ENCODE measurements at regions not wholly inside any gene's neighbourhood (a gene's known extent, or its start where the extent isn't known, plus 50 kb on each side); places are given as distances from the start of the nearest gene placed in this dataset.
"Not testable (repeated sequence)": the region's sequence is repeated elsewhere in the genome, so short reads cannot be mapped to it uniquely, and the experiment has no call there.

- no peak for DNase-seq
Measured at GRCh38 chr21:23809573-23809972, 1797.7 kb downstream of the MRPL39 start.

- DNase-seq = not testable (repeated sequence)
Measured at GRCh38 chr21:23806966-23807548, 1800.2 kb downstream of the MRPL39 start.

DNA sequence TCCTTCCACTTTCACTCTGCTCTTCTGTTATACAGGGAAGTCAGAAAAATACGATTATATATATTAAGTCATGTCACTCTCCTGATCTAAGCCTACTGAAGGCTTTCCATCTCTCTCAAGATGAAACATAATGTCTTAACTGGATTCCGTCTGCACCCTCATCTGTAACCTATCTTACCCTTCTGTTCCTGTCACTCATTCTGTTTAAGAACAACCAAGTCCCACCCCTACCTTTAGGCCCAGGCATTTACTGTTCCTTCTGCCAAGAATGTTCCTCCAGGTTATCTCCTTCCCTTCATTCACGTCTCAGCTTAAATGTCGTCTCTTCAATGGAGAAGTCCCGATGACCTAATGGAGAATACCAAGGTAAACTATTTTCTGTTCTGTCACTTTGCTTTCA lies 1802.4 kb downstream of the MRPL39 start:
- no peak for DNase-seq

DNA sequence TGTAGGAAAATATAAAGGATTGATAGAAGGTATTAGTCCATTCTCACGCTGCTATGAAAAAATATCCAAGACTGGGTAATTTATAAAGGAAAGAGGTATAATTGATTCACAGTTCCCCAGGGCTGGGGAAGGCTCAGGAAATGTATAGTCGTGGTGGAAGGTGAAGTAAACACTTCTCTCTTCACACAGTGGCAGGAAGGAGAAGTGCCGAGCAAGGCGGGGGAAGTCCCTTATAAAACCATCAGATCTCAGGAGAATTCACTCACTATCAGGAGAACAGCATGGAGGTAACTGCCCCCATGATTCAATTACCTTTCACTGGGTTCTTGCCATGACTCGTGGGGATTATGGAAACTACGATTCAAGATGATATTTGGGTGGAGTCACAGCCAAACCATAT lies 1806.0 kb downstream of the MRPL39 start:
- DNase-seq = no peak

- DNase-seq = no peak
Measured at GRCh38 chr21:23799376-23799775, 1807.9 kb downstream of the MRPL39 start.

- no peak for DNase-seq
Measured at GRCh38 chr21:23792300-23792699, 1815.0 kb downstream of the MRPL39 start.

- no peak for DNase-seq
Measured at GRCh38 chr21:23789864-23790263, 1817.4 kb downstream of the MRPL39 start.

- no peak for DNase-seq
Measured at GRCh38 chr21:23780326-23780725, 1827.0 kb downstream of the MRPL39 start.

- no peak for DNase-seq
Measured at GRCh38 chr21:23743821-23744220, 1863.5 kb downstream of the MRPL39 start.

- no peak for DNase-seq
Measured at GRCh38 chr21:23740463-23740862, 1866.8 kb downstream of the MRPL39 start.

- no peak for DNase-seq
Measured at GRCh38 chr21:23732776-23733175, 1874.5 kb downstream of the MRPL39 start.

- DNase-seq = no peak
Measured at GRCh38 chr21:23729331-23729730, 1878.0 kb downstream of the MRPL39 start.

DNA sequence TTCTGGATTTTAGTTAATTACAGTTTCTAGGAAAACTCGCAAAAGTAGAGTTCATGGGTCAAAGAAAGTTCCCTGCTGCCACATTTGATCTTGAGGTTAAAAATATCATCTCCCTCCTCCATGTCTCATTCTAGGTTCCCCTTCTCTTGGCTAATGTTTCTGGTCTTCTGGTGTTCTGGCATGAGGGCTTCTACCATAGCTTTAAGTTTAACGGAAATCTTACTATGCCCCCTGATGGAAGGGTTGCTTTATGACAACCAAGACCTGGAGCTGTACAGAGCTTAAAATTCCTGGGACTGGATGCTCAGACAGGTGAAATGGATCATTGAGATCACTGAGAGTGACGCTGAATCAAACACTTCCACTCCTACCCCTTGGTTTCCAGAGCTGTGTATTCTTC lies 1881.7 kb downstream of the MRPL39 start:
- DNase-seq = peak; percentile 13

- no peak for DNase-seq
Measured at GRCh38 chr21:23718446-23719285, 1888.6 kb downstream of the MRPL39 start.

DNA sequence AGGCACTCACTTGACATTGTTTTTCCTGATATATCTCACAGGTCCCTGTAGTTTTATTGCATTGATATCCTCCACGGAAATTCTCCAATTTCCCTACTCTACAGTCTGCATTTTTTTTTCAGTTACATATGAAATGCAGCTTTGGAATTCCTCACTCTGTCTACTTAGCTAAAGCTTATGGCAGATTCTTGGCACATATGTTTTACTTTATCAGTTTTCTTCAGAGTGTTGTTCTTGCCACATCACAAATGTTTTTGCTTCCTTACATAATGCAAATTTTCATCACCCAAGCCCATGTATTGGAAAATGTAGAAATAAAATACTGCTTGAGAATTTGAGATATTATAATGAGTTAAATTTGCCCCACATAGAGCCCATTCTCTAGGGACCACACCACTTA lies 1895.1 kb downstream of the MRPL39 start:
- DNase-seq = no peak

- DNase-seq = no peak
Measured at GRCh38 chr21:23706431-23706830, 1900.8 kb downstream of the MRPL39 start.

DNA sequence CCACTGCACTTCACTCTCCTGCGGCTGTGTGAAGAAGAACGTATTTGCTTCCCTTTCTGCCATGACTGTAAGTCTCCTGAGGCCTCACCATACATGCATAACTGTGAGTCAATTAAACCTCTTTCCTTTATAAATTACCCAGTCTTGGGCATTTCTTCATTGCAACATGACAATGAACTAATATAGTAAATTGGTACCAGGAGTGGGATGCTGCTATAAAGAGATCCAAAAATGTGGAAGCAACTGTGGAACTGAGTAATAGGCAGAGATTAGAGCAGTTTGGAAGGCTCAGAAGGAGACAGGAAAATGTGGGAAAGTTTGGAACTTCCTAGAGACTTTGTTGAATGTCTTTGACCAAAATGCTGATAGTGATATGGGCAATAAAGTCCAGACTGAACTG lies 1907.9 kb downstream of the MRPL39 start:
- no peak for DNase-seq

- no peak for DNase-seq
Measured at GRCh38 chr21:23698619-23699018, 1908.7 kb downstream of the MRPL39 start.

DNA sequence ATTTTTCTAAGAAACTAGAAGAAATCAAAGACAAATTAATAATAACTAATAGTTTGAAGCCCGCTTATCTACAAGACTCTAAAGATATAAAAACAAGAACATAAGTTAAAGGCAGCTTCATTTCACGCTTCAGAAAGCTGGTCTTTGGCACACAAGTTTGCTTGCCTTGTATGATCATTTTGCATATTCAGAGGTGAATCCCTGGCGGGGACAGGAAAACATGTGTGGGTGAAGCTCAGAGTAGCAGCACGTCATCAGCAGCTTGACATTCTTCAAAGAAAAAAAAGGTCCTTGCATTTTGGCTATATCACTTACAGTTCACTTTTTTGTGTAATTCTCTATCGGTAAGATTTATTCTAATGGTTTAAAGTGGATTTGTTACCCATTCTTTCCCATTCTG lies 1911.8 kb downstream of the MRPL39 start:
- DNase-seq = no peak

GRCh38 chr21:23694390-23694789 lies 1912.9 kb downstream of the MRPL39 start:
- DNase-seq = no peak

GRCh38 chr21:23690316-23690715 lies 1917.0 kb downstream of the MRPL39 start:
- no peak for DNase-seq

DNA sequence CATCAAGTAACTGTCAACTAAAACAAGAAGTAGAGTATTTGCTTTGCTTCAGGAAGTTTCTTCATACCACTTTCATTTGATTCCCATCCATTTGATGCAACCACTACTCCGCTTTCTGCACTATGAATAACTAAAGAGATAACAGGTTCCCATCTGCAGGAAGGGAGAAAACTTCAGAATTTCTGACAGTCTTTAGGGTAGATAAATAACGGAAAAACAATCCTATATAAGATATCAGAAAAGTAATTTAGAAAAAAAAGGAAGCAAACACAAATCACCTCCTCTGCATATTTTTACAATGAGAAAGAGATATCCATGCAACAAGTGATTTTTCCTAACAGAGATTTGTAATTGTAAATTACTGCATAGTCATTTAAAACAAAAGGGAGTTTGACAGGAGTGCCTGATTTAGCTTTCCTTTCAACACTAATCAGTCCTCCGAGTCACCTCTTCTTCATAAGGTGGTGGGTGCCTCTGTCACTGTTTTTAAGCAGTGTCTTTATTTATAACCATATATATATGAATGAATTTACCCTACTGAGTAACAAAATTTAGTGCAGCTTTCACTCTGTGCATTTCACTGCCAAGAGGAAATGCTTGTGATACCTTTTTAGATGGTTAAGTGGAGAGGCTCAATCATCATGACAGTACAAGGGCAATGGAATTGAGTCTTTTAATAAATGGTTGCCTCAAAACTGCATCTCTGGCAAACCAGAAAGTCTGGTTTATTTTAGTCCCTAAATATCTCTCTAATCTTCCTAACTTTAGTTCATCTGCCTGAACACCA lies 1920.4 kb downstream of the MRPL39 start:
- DNase-seq = no peak

DNA sequence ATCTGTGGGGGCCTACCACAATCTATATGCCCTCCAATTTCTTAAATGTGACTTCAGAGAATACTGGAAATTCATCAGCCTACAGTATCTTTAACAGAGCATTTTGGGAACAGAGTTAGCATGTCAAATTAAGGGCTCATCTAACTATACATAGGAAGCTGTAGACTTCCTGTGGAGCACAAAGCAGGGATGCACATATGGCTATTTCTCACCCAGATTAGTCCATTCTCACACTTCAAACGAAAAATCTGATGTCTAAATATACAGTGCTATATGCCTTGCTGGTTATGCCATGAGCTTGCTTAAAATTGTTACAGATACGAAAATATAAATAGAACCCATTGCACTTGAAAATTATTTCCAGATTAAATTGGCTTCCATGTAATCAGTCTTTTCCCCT lies 1922.8 kb downstream of the MRPL39 start:
- no peak for DNase-seq

DNA sequence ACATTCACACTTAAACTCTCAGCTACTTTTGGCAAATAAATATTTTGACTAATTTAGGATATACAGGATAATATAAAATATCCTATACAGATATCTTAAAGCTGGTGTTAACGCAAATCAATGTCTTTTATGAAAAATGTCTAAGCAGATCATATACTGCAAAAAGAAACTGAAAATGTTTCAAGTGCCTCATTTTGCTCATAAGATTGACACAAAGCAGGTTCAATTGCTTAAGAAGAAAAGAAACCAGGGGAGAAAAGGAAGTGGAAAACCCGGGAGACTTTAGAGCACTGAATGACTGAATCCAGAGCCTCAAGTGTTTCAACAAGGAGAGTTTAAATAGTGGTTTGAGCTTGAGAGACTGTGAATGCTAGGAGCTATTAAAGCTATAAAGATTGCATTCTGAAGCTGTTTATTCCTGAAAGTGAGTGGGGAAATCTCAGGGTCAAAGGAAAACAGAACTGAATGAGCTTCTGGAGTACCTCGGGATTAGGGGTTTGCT lies 1943.0 kb downstream of the MRPL39 start:
- no peak for DNase-seq

Measured in DMS53 (cell line).